HCT116 (cell line): ENCODE measurements at regions not wholly inside any gene's neighbourhood (a gene's known extent, or its start where the extent isn't known, plus 50 kb on each side); places are given as distances from the start of the nearest gene placed in this dataset.

Source experiments
- EZH2 ChIP-seq: fragments of 200-600 bp; sonication (generic); IDR thresholded peaks from 2 replicates; pipeline ENCODE4 v1.6.1; 2017; ENCODE audit warnings: antibody characterized with exemption, mixed run types
- FOSL1 ChIP-seq: IDR thresholded peaks from 2 replicates; pipeline ENCODE4 v1.6.1; 2012; ENCODE audit warnings: low read depth
- POLR2A ChIP-seq: IDR thresholded peaks from 2 replicates; pipeline ENCODE4 v1.7.0; 2011; ENCODE audit warnings: borderline replicate concordance; ENCODE audit not compliant: insufficient read depth, insufficient read length; ENCODE audit errors: extremely low read depth
- POLR2AphosphoS5 ChIP-seq: IDR thresholded peaks from 2 replicates; pipeline ENCODE4 v1.6.1; 2011; ENCODE audit warnings: mild to moderate bottlenecking, low read depth, low read length, moderate library complexity
- RAD21 ChIP-seq: IDR thresholded peaks from 2 replicates; pipeline ENCODE4 v1.6.1; 2012; ENCODE audit warnings: low read depth, mild to moderate bottlenecking
- TCF7L2 ChIP-seq: IDR thresholded peaks from 2 replicates; pipeline ENCODE4 v1.7.0; 2011; ENCODE audit warnings: borderline replicate concordance, inconsistent platforms; ENCODE audit not compliant: insufficient read depth, insufficient read length; ENCODE audit errors: extremely low read depth
- TF ChIP-seq, protein P1 (sequence below), 3 experiments: fragments of 200-600 bp in 1 of 3; sonication (generic) in 1 of 3; IDR thresholded peaks in 2 of 3; conservative IDR thresholded peaks in 1 of 3; 2 replicates each; pipeline ENCODE4 v1.5.1; 2012 to 2017; ENCODE audit warnings: low read depth in 2 of 3, low read length in 2 of 3, antibody characterized with exemption in 1 of 3, borderline replicate concordance in 1 of 3, control low read depth in 1 of 3, mild to moderate bottlenecking in 1 of 3, mixed read lengths in 1 of 3, mixed run types in 1 of 3, moderate library complexity in 1 of 3; ENCODE audit not compliant: insufficient read depth in 1 of 3
- TF ChIP-seq, protein P2 (sequence below): IDR thresholded peaks from 2 replicates; pipeline ENCODE4 v1.6.1; 2012

DNA sequence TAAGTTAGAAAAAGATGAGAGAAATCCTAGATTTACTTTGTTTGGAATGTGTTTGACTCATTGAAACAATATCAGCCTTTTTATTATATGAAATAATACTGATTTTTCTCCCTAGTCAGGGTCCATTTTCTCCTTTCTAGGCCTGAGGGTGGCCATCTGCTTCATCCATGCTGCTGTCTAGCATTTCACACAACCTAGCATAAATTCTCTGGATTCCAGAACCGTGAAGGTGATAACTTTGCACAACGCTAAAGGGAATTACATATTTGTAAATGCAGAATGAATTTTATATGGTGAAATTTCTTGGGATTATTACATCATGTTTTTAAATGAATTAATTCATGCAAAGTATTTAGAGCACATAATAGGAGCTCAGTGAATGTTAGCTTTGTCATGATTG is 505.1 kb downstream of the INHBA start:
- no peak for TF ChIP-seq RAD21
- TF ChIP-seq EZH2 = no peak
- TF ChIP-seq, protein P1, sequence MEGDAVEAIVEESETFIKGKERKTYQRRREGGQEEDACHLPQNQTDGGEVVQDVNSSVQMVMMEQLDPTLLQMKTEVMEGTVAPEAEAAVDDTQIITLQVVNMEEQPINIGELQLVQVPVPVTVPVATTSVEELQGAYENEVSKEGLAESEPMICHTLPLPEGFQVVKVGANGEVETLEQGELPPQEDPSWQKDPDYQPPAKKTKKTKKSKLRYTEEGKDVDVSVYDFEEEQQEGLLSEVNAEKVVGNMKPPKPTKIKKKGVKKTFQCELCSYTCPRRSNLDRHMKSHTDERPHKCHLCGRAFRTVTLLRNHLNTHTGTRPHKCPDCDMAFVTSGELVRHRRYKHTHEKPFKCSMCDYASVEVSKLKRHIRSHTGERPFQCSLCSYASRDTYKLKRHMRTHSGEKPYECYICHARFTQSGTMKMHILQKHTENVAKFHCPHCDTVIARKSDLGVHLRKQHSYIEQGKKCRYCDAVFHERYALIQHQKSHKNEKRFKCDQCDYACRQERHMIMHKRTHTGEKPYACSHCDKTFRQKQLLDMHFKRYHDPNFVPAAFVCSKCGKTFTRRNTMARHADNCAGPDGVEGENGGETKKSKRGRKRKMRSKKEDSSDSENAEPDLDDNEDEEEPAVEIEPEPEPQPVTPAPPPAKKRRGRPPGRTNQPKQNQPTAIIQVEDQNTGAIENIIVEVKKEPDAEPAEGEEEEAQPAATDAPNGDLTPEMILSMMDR (IDR thresholded peaks at IDR 0.05 in 2 of 3, conservative IDR thresholded peaks at IDR 0.05 in 1 of 3; ENCODE audit: borderline replicate concordance in 1 of 3, insufficient read depth in 1 of 3, low read depth in 2 of 3, low read length in 2 of 3) = no peak
- TF ChIP-seq POLR2A = no peak
- TF ChIP-seq FOSL1 = no peak
- TF ChIP-seq POLR2AphosphoS5 = no peak
- no peak for TF ChIP-seq TCF7L2
- TF ChIP-seq, protein P2, sequence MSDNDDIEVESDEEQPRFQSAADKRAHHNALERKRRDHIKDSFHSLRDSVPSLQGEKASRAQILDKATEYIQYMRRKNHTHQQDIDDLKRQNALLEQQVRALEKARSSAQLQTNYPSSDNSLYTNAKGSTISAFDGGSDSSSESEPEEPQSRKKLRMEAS = no peak
